Lower leg skin (tissue), 4 donors: ENCODE measurements at regions not wholly inside any gene's neighbourhood (a gene's known extent, or its start where the extent isn't known, plus 50 kb on each side); places are given as distances from the start of the nearest gene placed in this dataset.
A peak's percentile ranks its signal among the peaks of the same experiment; 100 is the strongest.

Source experiments
- DNase-seq, 2 donors: peaks; one replicate each; pipeline ENCODE4 v3.0.0-alpha.2; 2019; ENCODE audit warnings: low spot score in 2 of 2
- H3K4me3 ChIP-seq: fragments of 200-600 bp; sonication (generic); 2 replicates; pipeline ENCODE4 v1.5.1; 2017; ENCODE audit warnings: mild to moderate bottlenecking, low read depth; ENCODE audit not compliant: poor library complexity, severe bottlenecking
- CTCF ChIP-seq, 3 donors: fragments of 450-650 bp; IDR thresholded peaks; one replicate each; pipeline ENCODE4 v1.5.1; 2016; ENCODE audit warnings: antibody characterized with exemption in 3 of 3, mild to moderate bottlenecking in 3 of 3, moderate library complexity in 2 of 3
- POLR2A ChIP-seq, 2 donors: fragments of 450-650 bp; IDR thresholded peaks; one replicate each; pipeline ENCODE4 v1.6.1; 2016 to 2017; ENCODE audit warnings: antibody characterized with exemption in 2 of 2, mild to moderate bottlenecking in 1 of 2, moderate library complexity in 1 of 2
- WGBS, 2 donors: methylation state at CpG; one replicate each; pipeline ENCODE4 v1.1.5; 2018; 5-methylcytosine and 5-hydroxymethylcytosine counted together
- intact Hi-C: fragments of 100-400 bp; cut with DNase I; formaldehyde crosslinking; loops from one replicate; pipeline ENCODE4 v1.15.0; 2023; ENCODE audit warnings: low total_unique reads

GRCh38 chr20:48257833-48258232 is 472.6 kb upstream of the SULF2 start:
- intact Hi-C loops = no loop called here
- no peak overlapping the region for H3K4me3 ChIP-seq
- WGBS, 2 donors = 94 to 95% methylated on average over 2 of the region's 2 CpGs
- no peak for TF ChIP-seq CTCF (IDR thresholded peaks at IDR 0.05)
- no peak for TF ChIP-seq POLR2A (IDR thresholded peaks at IDR 0.05)
- peak in 1 of 2 donors; percentile 0 for DNase-seq

- H3K4me3 ChIP-seq = no peak overlapping the region
- no peak for DNase-seq
- 86 to 93% methylated on average over 8 of the region's 8 CpGs for WGBS, 2 donors
- TF ChIP-seq POLR2A (IDR thresholded peaks at IDR 0.05) (no peak), CTCF (IDR thresholded peaks at IDR 0.05) (no peak)
- intact Hi-C loops = no loop called here
These were observed 462.7 kb upstream of the SULF2 start for GRCh38 chr20:48247961-48248360.

GRCh38 chr20:48246061-48246790 is 460.9 kb upstream of the SULF2 start:
- 46 to 50% methylated on average over 9 of the region's 9 CpGs for WGBS, 2 donors
- DNase-seq = no peak
- no peak overlapping the region for H3K4me3 ChIP-seq
- intact Hi-C loops = no loop called here
- TF ChIP-seq POLR2A (IDR thresholded peaks at IDR 0.05) (no peak), CTCF (IDR thresholded peaks at IDR 0.05) (no peak)

GRCh38 chr20:48242623-48243022 is 457.3 kb upstream of the SULF2 start:
- intact Hi-C loops = no loop called here
- 94 to 97% methylated on average over 8 of the region's 8 CpGs for WGBS, 2 donors
- DNase-seq = no peak
- H3K4me3 ChIP-seq = no peak overlapping the region
- no peak for TF ChIP-seq POLR2A (IDR thresholded peaks at IDR 0.05)
- no peak for TF ChIP-seq CTCF (IDR thresholded peaks at IDR 0.05)

GRCh38 chr20:48241482-48241881 is 456.2 kb upstream of the SULF2 start:
- 73 to 87% methylated on average over 3 to 5 of the region's 5 CpGs for WGBS, 2 donors
- no peak overlapping the region for H3K4me3 ChIP-seq
- TF ChIP-seq POLR2A (IDR thresholded peaks at IDR 0.05) (no peak), CTCF (IDR thresholded peaks at IDR 0.05) (no peak)
- no peak for DNase-seq
- intact Hi-C loops = no loop called here

GRCh38 chr20:48238781-48239180 is 453.5 kb upstream of the SULF2 start:
- DNase-seq = no peak
- 56 to 70% methylated on average over 4 of the region's 4 CpGs for WGBS, 2 donors
- no peak overlapping the region for H3K4me3 ChIP-seq
- TF ChIP-seq POLR2A (IDR thresholded peaks at IDR 0.05) = no peak
- no peak for TF ChIP-seq CTCF (IDR thresholded peaks at IDR 0.05)
- intact Hi-C loops = no loop called here
